Stomach (tissue), 4 donors: ENCODE measurements at regions not wholly inside any gene's neighbourhood (a gene's known extent, or its start where the extent isn't known, plus 50 kb on each side); places are given as distances from the start of the nearest gene placed in this dataset.

Experiments used
- CTCF ChIP-seq, 7 experiments: fragments of 450-650 bp in 4 of 7; fragments of 200-600 bp in 3 of 7; sonication (generic) in 3 of 7; IDR thresholded peaks; one replicate each; pipeline ENCODE4 v1.5.1; 2016 to 2019; ENCODE audit warnings: antibody characterized with exemption in 7 of 7, control low read depth in 2 of 7, mild to moderate bottlenecking in 1 of 7
- EP300 ChIP-seq: sonication (generic); formaldehyde crosslinking; IDR thresholded peaks from one replicate; pipeline ENCODE4 v1.6.1; 2017; ENCODE audit warnings: antibody characterized with exemption
- POLR2A ChIP-seq, 4 donors: fragments of 450-650 bp; IDR thresholded peaks; one replicate each; pipeline ENCODE4 v1.6.1; 2016; ENCODE audit warnings: antibody characterized with exemption in 4 of 4, control low read depth in 2 of 4, mild to moderate bottlenecking in 1 of 4, moderate library complexity in 1 of 4
- POLR2AphosphoS5 ChIP-seq, 3 donors: sonication (generic); formaldehyde crosslinking; IDR thresholded peaks; one replicate each; pipeline ENCODE4 v1.6.1; 2016; ENCODE audit warnings: antibody characterized with exemption in 3 of 3

GRCh38 chr6:167525774-167526173, 200.9 kb downstream of the TTLL2 start:
- no peak for TF ChIP-seq EP300
- TF ChIP-seq POLR2A (IDR thresholded peaks at IDR 0.05), result no peak
- no peak for TF ChIP-seq CTCF (IDR thresholded peaks at IDR 0.05)
- TF ChIP-seq POLR2AphosphoS5 (IDR thresholded peaks at IDR 0.05), result no peak
